ENCODE measurements at regions not wholly inside any gene's neighbourhood (a gene's known extent, or its start where the extent isn't known, plus 50 kb on each side); places are given as distances from the start of the nearest gene placed in this dataset.

GRCh38 chr6:93086351-93086750 is 333.0 kb downstream of the EPHA7 start:
- TF ChIP-seq CTCF (conservative IDR thresholded peaks at IDR 0.05; ENCODE audit: low read depth, low read length) = no peak
- H3K4me3 ChIP-seq (ENCODE audit: low read depth, low read length) = no peak overlapping the region
- no peak for DNase-seq (ENCODE audit: low read depth)

DNA sequence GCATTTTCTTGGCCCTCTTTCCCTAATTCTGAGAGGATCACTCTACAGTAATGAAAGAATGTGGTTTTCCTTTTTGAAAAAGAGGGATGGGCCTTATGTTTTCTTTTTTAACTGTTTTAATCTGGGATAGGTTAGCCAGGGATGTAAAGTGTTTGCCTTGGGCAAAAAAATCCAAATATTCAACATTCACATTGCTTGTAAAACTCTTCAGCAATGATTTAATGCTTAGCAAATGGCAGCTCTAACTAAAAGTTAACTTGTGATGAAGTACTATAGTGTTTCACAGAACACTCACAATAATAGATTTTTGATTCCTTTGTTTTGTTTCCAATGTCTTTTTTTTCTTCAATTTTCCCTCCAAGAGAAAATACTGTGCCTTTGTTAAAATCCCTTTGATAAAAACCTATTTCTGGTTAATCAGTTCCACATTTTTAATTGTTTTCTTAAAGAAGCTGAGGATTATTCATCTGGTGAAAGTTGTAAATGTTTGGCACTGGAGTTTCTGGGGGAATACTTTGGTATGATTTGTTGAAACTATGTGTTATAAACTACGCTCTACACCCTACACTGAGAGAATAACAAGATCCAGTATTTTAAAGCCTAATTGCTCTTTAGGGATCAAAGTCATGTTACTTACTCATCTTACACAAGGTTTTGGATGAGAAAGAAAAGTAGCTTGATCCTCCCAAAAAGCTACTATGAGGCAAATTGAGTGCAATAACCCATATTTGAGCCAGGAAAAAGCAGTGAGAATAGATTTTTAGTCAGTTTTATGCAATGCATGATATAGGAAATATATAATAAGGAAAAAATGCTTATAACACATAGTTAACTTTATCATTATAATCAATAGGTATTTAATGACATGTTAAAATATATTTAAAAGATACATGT is 335.8 kb downstream of the EPHA7 start:
- no peak overlapping the region for H3K4me3 ChIP-seq (ENCODE audit: low read depth, low read length)
- TF ChIP-seq CTCF (conservative IDR thresholded peaks at IDR 0.05; ENCODE audit: low read depth, low read length) = no peak
- no peak for DNase-seq (ENCODE audit: low read depth)

- no peak overlapping the region for H3K4me3 ChIP-seq (ENCODE audit: low read depth, low read length)
- TF ChIP-seq CTCF (conservative IDR thresholded peaks at IDR 0.05; ENCODE audit: low read depth, low read length) = no peak
- no peak for DNase-seq (ENCODE audit: low read depth)
Observed at GRCh38 chr6:93081901-93082300, 337.5 kb downstream of the EPHA7 start.

- no peak for TF ChIP-seq CTCF (conservative IDR thresholded peaks at IDR 0.05; ENCODE audit: low read depth, low read length)
- DNase-seq (ENCODE audit: low read depth) = no peak
- no peak overlapping the region for H3K4me3 ChIP-seq (ENCODE audit: low read depth, low read length)
Observed at GRCh38 chr6:93079061-93079460, 340.3 kb downstream of the EPHA7 start.

DNA sequence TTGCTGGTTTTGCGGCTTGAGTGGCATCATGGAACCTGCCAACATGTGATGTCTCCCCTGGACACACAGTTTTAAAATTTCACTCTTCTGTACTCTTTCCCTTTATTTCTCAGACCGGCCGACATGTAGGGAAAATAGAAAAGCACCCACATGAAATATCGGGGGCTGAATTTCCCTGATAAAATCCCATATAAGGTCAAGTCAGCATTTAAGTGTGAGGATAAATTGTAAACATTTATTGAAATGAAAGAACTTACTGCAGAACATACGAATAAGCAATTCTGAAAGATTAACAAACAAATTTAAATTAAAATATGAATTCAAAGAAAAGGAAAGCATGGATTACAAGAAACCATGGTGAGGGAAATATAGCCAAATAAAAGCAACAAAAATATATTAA is 345.5 kb downstream of the EPHA7 start:
- H3K4me3 ChIP-seq (ENCODE audit: low read depth, low read length) = no peak overlapping the region
- no peak for TF ChIP-seq CTCF (conservative IDR thresholded peaks at IDR 0.05; ENCODE audit: low read depth, low read length)
- DNase-seq (ENCODE audit: low read depth) = no peak

DNA sequence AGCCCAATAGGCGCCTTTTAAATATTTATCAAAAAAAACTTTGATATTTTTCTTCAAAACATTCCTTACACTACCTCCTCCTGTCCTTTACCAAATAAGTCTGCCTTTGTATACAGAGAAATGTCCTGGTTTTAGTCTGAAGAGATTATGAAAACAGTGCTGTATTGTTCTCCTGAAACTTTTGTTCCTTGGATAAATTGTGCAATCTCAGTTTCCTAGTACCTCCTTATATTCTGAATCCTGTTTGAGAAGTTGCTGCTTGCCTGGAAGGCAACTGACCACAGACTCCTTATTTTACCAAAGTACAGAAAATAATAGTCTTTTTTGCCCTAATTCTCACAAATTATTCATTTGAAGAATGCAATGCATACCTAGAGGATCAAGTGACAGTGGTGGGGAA is 349.5 kb downstream of the EPHA7 start:
- H3K4me3 ChIP-seq (ENCODE audit: low read depth, low read length) = no peak overlapping the region
- no peak for TF ChIP-seq CTCF (conservative IDR thresholded peaks at IDR 0.05; ENCODE audit: low read depth, low read length)
- DNase-seq (ENCODE audit: low read depth) = no peak

DNA sequence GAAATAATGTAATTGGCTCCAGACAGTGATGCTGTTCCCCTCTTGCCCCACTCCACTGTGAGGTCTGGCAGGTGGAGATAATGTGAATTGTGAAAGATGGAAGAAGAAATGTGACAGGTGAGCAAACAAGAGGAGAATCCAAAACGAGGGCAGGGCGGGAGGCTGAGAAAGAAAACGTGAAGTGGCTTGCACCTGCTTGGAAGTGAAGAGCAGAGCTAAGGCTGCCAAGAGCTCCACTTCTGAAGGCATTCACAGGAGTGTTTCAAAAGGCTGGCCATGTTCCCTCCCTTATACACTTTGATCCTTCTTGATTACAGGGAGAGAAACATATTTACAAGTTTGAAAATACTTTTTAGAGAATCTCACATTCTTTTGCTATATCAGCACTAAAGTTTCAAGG is 359.4 kb downstream of the EPHA7 start:
- no peak for DNase-seq (ENCODE audit: low read depth)
- no peak for TF ChIP-seq CTCF (conservative IDR thresholded peaks at IDR 0.05; ENCODE audit: low read depth, low read length)

More for the DNA sequence above, 359.4 kb downstream of the EPHA7 start:
- no peak overlapping the region for H3K4me3 ChIP-seq (ENCODE audit: low read depth, low read length)

Measured in epithelial cell of proximal tubule (primary cell).